Mucosa of stomach (tissue), 1 donor: ENCODE measurements at regions not wholly inside any gene's neighbourhood (a gene's known extent, or its start where the extent isn't known, plus 50 kb on each side); places are given as distances from the start of the nearest gene placed in this dataset.

Experiments used
- H3K27me3 ChIP-seq: one replicate; pipeline ENCODE4 v1.7.0; 2013; ENCODE audit warnings: mild to moderate bottlenecking, low read length; ENCODE audit not compliant: control insufficient read depth, insufficient read depth
- H3K36me3 ChIP-seq: one replicate; pipeline ENCODE4 v1.7.0; 2013; ENCODE audit warnings: low read length; ENCODE audit not compliant: control insufficient read depth, insufficient read depth
- H3K4me1 ChIP-seq: one replicate; pipeline ENCODE4 v1.7.0; 2013; ENCODE audit warnings: mild to moderate bottlenecking, low read length; ENCODE audit not compliant: control insufficient read depth, insufficient read depth
- H3K4me3 ChIP-seq: one replicate; pipeline ENCODE4 v1.7.0; 2013; ENCODE audit warnings: low read length
- H3K9ac ChIP-seq: one replicate; pipeline ENCODE4 v1.7.0; 2013; ENCODE audit warnings: mild to moderate bottlenecking, low read length, moderate library complexity
- H3K9me3 ChIP-seq: one replicate; pipeline ENCODE4 v1.7.0; 2013; ENCODE audit warnings: mild to moderate bottlenecking, low read length, moderate library complexity; ENCODE audit not compliant: control insufficient read depth
- donor health status: Pancreatic carcinoma.

DNA sequence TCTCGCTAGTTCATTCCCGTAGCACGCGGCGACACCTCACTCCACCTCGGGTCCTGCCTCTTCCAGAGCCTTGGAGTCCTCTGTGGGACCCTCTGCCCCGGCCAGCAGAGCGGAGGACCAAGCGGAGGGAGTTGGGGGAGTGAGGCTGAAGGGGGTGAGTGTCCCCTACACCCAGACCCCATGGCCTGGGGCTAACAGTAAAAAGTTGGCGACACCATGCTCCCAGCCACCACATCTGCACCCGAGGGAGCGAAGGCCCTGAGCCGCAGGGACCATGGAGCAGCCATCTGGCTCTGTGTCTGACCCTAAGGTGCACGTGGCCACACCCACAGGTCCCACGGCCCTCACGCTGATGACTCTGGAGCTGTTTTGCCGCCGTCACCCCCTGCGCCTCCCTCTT lies 293.8 kb downstream of the BRD1 start:
- Histone ChIP-seq H3K9me3 (no peaks in the 10 kb centered on the region), H3K4me3 (no peak overlapping the region), H3K27me3 (no peaks in the 10 kb centered on the region), H3K9ac (no peak overlapping the region), H3K4me1 (no peaks in the 10 kb centered on the region), H3K36me3 (no peaks in the 10 kb centered on the region)

DNA sequence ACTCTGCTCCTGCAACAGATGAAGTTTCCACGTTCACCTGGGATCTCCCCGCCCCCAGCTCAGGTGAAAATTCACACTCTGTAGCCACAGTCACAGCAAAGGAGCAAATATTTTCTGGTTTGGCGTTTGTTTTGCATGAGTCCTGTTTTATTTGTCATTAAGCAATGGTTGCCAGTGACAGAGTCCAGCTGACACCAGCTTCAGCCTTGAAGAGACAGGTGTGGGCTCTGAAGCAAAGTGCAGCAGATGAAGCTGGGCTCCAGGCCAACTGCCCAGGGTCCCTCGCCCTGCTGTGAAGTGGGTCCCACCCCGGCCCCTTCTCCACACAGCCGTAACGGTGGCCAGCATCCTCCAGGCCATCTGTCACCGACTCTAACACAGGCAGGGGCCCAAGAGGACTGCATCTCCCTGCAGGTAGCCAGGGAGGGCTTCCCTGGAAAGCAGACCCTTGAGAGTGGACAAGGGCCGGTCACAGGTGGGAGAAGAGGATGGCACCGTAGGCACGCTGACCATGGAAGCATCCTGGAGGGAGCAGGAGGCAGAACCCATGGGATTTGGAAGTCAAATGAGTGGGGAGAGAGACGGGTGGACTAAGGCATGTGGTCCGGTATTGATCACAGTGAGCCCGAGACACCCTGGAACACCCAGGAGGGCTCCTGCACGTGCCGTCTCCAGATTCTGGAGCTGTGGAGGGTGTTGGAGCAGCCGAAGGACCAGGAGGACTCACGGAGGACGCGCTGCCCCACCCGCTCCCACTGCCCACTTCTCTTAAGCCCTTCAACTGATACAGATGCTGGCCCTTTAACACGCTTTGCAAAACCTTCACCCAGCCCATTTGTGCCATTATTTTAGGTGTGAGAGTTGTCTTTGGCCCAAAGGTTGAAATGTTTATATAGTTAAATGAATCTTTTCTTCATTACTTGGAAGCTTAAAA lies 294.5 kb downstream of the BRD1 start:
- H3K4me3 ChIP-seq: no peak overlapping the region
- no peaks in the 10 kb centered on the region for H3K4me1 ChIP-seq
- no peaks in the 10 kb centered on the region for H3K9me3 ChIP-seq
- H3K9ac ChIP-seq: no peak overlapping the region
- H3K36me3 ChIP-seq: no peaks in the 10 kb centered on the region
- H3K27me3 ChIP-seq: no peaks in the 10 kb centered on the region

DNA sequence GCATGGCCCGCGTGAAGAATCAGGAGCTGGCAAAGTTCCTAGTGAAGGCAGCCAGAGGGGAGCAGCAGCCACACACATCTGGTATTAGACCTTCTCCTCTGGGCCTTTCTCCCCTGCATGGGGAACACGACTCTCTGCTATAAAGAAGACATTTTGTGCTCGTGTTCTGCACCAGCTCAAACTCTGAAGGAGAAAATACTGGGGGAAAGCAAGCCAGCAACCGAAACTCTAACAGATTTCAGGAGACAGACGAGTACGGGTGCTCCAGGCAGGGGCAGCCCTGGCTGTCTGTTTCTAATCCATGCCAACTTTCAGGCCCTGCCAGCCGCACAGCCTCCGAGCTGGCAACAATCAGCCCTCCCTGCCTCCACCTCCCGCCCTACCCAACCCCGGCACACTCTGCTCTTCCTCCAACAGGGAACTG lies 296.3 kb downstream of the BRD1 start:
- no peaks in the 10 kb centered on the region for H3K9me3 ChIP-seq
- no peaks in the 10 kb centered on the region for H3K4me1 ChIP-seq
- H3K4me3 ChIP-seq: no peak overlapping the region
- no peak overlapping the region for H3K9ac ChIP-seq
- no peaks in the 10 kb centered on the region for H3K27me3 ChIP-seq
- no peaks in the 10 kb centered on the region for H3K36me3 ChIP-seq

DNA sequence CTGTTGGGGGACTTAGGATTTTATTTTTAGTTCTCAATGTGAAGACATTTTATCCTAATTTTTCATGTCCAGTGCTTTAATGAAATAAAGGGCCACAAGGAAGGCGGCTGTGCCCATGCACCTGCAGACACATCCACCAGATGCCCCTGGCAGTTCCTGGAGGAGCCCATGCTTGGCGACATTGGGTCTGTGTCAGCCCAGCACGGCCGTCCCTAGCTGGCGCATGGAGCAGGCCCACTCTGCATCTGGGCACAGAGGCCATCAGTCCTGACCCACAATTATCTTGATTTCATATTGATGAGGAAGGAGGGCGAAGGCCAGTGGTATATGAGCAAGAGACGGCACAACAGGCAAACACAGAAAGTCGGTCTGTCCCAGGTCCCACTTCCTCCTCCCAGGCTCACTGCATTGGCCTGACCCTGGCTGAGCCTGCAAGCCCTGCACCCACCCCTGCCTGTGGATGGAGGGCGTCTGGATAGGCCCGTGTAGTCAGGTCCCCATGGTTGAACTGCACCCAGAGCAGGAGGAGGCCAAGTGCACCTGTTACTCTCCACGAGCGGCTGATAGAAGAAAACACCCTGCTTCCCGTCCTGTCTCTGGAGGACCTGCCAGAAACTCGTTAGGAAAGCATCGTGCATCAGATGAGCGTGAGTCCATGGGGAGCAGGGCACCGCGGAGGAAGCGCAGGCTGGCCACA lies 296.9 kb downstream of the BRD1 start:
- Histone ChIP-seq H3K9ac (no peak overlapping the region), H3K9me3 (no peaks in the 10 kb centered on the region), H3K4me1 (no peaks in the 10 kb centered on the region), H3K36me3 (no peaks in the 10 kb centered on the region), H3K4me3 (no peak overlapping the region), H3K27me3 (no peaks in the 10 kb centered on the region)

DNA sequence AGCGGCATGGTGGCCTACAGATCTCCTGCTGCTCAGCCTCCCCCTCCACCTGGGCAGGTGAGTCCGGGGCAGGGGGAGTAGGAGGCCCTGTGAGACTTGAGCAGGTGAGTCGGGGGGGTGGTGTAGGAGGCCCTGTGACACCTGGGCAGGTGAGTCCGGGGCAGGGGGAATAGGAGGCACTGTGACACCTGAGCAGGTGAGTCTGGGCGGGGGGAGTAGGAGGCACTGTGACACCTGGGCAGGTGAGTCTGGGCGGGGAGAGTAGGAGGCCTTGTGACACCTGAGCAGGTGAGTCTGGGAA lies 299.3 kb downstream of the BRD1 start:
- Histone ChIP-seq H3K36me3 (no peaks in the 10 kb centered on the region), H3K27me3 (peaks cover 2% of the 10 kb centered on the region), H3K4me1 (no peaks in the 10 kb centered on the region), H3K4me3 (no peak overlapping the region), H3K9ac (no peak overlapping the region), H3K9me3 (no peaks in the 10 kb centered on the region)

DNA sequence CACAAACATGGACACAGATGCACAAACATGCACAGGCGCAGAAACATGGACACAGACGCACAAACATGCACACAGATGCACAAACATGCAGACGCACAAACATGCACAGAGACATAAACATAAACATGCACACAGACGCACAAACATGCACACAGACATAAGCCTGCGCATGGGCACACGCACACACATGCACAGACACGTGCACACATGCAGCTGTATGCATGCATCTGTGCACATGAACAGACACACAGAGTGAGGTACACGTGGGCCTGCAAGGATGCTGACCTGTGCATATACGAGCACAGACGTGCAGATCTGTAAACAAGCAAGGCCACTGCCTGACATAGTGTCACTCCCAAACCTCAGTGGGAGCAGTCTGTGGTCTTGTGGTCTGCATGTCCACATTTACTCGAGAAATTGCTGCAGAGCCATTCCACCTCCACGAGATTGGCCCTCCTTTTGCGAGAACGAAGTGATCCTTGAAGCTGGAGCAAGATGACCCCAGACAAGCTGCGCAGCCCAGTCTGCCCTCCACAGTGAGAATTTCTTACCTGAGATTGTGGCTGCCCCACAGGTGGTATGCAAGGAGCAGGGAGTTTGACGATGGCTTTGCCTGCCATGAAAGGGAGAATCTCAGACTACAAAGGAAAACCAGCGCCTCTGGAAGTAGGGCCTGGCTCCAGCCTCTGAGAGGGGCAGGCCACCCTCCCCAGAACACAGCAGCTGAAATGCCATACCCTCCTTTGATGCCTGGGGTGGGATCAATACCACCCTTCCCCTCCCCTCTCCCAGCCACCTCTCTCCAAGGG lies 299.9 kb downstream of the BRD1 start:
- Histone ChIP-seq H3K4me1 (no peaks in the 10 kb centered on the region), H3K9ac (no peak overlapping the region), H3K9me3 (no peaks in the 10 kb centered on the region), H3K27me3 (peaks cover 2% of the 10 kb centered on the region), H3K4me3 (no peak overlapping the region), H3K36me3 (no peaks in the 10 kb centered on the region)

DNA sequence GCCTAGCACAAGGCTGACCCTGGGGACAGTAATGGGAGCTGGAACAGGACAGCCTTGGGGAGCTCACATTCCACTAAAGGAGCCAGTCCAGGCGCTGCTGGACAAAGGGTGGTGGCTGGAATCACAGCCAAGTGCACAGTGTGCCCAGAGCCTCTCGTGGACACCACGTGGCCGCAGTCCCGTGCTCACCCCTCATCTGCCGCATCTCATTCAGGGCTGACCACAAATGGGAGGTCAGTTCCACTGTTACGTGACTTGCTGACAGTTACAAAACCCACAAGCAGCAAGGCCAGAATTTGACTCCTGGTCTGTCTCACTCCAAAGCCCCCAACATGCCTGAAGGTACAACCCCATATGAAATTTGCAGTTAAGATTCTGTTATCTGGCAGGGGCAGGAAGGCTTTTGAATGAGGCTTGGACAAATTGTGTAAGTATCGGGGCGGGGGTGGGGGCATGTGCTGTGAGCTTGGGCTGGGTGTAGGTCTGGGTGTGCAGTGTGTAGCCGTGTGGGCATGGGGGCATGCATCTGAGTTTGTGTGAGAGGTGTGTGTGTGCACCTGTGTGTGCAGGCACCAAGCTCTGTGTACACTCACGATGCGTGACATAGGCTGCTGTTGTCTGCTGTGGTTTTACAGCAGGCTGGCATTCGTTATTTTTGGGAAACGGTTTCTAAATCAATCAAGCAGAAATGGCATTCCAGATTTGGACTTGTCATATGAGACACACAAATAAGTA lies 301.7 kb downstream of the BRD1 start:
- no peaks in the 10 kb centered on the region for H3K36me3 ChIP-seq
- H3K4me1 ChIP-seq: no peaks in the 10 kb centered on the region
- H3K9ac ChIP-seq: no peak overlapping the region
- no peaks in the 10 kb centered on the region for H3K9me3 ChIP-seq
- H3K4me3 ChIP-seq: no peak overlapping the region
- peaks cover 2% of the 10 kb centered on the region for H3K27me3 ChIP-seq

DNA sequence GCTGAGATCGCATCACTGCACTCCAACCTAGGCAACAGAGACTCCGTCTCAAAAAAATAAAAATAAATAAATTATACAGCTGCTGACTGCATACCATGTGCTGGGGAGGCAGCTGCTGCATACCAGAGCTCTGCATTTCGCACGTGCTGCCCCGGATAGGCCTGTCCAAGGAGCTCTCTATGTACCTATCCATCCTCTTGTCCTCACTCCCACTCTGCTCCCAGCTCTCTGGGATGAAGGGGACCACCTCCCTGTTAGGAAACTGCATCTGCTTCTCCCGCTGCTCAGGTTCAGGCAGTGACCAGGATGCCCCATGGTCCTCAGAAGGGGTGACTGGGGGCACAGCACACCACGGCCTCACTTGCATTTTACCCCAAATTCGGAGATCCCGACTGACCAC lies 302.3 kb downstream of the BRD1 start:
- H3K36me3 ChIP-seq: no peaks in the 10 kb centered on the region
- H3K27me3 ChIP-seq: peaks cover 2% of the 10 kb centered on the region
- H3K4me1 ChIP-seq: no peaks in the 10 kb centered on the region
- H3K9ac ChIP-seq: no peak overlapping the region
- H3K9me3 ChIP-seq: no peaks in the 10 kb centered on the region
- no peak overlapping the region for H3K4me3 ChIP-seq

DNA sequence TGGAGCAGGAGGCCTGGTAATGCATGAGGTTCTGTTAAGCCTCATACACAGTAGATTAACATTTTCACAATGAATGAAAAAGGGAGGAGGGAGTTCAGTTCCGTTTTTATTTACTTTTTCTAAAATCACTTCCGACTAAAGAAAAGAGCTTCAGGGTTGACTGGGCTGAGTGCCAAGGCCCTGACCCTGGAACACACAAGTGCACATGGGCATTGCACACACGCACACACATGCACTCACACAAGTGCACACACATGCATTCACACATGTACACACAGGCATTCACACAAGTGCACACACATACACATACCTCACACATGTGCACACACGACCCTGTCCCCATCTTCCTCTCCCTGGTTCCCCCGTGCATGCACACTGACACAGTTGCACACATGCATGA lies 303.3 kb downstream of the BRD1 start:
- Histone ChIP-seq H3K4me3 (no peak overlapping the region), H3K9ac (no peak overlapping the region), H3K27me3 (peaks cover 2% of the 10 kb centered on the region), H3K4me1 (no peaks in the 10 kb centered on the region), H3K9me3 (no peaks in the 10 kb centered on the region), H3K36me3 (no peaks in the 10 kb centered on the region)

DNA sequence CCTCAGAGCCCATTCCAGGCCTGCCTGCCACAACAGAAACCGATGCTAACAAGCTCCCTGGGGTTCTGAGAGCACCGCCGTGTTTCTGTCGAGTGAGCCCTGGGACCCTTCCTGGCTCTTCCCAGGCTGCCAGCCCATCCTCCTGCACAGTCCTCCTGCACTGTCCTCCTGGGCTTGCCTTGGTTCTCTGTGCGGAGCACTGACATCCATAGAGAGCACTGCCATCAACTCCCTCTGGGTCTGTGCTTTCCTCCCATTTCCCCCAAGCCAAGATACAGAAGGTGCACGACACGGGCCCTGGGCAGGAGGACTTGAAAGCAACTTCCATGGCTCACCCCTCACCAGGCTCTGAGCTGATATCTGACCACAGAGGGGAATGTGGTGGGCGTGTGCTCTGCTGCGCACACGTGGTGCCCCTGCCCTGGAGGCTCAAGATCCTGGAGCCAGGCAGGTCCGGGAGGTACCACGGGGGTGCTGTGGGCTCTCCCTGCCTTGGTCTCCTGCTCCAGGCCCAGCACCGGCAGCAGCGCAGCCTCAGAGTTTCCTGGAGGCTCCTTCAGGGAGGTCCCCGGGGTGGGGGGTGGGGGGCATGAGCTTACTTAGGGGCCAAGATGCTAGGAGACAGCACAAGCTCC lies 304.2 kb downstream of the BRD1 start:
- Histone ChIP-seq H3K4me3 (no peak overlapping the region), H3K4me1 (no peaks in the 10 kb centered on the region), H3K9me3 (no peaks in the 10 kb centered on the region), H3K27me3 (peaks cover 2% of the 10 kb centered on the region), H3K9ac (no peak overlapping the region), H3K36me3 (no peaks in the 10 kb centered on the region)

DNA sequence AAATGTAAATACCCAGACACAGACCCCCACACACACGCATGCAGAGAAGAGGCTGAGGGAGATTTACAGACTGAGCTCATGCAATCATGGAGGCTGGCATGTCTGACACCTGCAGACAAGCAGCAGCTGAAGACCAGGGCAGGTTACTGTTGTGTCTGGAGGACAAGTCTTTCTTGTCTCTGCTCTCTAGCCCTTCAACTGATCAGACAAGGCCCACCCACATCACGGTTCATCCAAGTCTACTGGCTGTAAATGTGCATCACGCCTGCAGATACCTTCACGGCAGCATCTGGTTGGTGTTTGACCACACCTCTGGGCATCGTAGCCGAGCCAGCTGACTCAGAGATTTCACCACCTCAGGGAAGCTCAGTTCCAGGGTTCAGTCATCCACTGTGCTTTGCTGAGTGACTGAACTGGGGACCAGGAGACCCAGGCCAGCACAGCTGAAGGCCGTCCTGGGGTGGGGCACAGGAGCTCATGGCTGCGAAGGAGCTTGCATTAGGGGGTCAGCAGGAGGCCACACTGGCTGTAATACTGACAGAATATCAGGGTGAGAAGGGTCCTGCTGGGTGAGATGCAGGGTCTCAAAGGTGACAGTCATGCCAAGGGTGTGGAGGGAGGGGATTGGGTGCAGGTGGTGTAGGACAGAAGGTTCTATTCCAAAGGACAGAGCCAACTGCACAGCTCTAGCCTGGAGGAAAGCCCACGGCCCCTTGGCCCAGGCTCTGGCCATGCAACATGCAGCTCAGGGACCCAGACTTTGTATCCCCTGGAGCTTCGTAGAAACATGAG lies 304.9 kb downstream of the BRD1 start:
- Histone ChIP-seq H3K4me3 (no peak overlapping the region), H3K27me3 (peaks cover 2% of the 10 kb centered on the region), H3K9ac (no peak overlapping the region), H3K9me3 (no peaks in the 10 kb centered on the region), H3K36me3 (no peaks in the 10 kb centered on the region), H3K4me1 (no peaks in the 10 kb centered on the region)
